NCI-H69 (cell line): ENCODE measurements at regions not wholly inside any gene's neighbourhood (a gene's known extent, or its start where the extent isn't known, plus 50 kb on each side); places are given as distances from the start of the nearest gene placed in this dataset.

Source experiments
- DNase-seq: peaks from one replicate; lab custom pipeline; 2025; lab: John Stamatoyannopoulos, UW

- no peak for DNase-seq
These were observed 2186.3 kb upstream of the CELF4 start for GRCh38 chr18:39751921-39752320.

GRCh38 chr18:39751161-39751560 is 2185.6 kb upstream of the CELF4 start:
- no peak for DNase-seq

- DNase-seq, result no peak
These were observed 2183.6 kb upstream of the CELF4 start for GRCh38 chr18:39749154-39749553.

DNA sequence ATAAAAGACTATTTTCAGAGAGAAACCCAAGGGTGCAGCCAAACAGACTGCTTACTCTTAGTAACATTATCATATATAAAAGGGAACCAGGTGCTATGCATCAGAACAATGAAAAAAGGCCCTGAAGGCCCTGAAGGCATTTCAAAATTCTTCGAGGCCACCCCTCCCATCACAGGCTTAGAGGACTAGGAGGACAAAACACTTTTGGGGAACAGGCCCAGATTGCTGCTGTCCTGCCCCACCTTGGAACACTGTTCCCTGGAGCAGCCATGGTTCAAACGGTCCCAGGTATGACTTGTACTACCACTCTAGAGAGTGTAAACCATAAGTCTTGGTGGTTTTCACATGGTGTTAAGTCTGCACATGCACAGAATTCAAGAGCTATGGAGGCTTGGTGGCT is 2183.1 kb upstream of the CELF4 start:
- DNase-seq, result no peak

DNA sequence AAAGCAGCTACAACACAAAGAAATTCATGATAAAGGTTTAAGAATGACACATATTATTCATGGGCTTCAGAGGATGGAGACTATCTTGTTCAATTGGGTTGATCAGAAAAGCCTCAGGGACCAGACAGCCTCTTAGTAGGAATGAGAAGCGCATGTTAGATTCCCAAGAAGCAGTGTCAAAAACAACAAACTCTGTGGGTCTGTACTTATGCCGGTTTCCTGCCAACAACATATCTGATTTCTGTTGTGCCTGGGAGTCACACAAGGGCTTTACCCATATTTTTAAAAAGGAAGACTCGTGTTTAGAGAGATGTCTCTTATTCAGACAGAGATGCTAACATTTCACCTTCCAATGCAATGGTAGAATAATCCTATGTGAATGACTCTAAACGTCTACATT is 2180.6 kb upstream of the CELF4 start:
- DNase-seq, result no peak

DNA sequence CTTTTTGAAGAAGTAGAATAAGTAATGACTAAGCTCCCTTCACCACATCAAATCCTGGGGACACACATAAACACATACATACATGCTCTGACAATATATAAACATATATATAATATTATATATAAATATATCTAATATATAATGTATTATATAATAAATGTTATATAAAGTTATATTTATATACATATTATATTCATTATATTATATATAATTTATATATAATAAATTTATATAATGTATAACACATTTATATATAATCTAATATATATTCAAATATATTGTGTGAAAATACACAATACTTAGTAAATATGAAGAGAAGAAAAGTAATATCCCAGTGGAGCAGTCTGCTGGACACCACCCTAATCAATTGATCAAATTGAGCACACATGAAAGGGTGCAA is 2177.9 kb upstream of the CELF4 start:
- DNase-seq, result no peak

- peak; percentile 100 for DNase-seq
These were observed 2176.3 kb upstream of the CELF4 start for GRCh38 chr18:39741755-39742466.

GRCh38 chr18:39737869-39738268 is 2172.3 kb upstream of the CELF4 start:
- DNase-seq, result no peak

DNA sequence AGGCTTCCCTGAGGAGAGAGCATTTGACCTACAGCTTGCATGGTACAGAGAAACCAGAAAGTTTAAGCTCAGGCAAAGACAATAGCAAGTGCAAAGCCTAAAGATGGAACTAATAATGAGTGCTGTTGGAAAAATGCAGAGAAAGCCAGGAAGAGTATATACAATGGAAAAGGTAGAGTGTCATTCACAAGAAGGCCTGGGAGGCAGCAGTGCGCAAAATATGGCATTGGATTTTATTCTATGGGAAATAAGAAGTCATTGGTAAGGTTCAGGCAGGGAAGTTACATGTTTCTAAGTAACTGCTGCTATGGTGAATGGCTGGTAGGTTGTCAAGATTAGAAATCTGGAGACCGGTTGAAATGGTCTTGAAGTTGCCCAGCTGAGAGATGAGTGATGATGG is 2167.3 kb upstream of the CELF4 start:
- peak; percentile 41 for DNase-seq

DNA sequence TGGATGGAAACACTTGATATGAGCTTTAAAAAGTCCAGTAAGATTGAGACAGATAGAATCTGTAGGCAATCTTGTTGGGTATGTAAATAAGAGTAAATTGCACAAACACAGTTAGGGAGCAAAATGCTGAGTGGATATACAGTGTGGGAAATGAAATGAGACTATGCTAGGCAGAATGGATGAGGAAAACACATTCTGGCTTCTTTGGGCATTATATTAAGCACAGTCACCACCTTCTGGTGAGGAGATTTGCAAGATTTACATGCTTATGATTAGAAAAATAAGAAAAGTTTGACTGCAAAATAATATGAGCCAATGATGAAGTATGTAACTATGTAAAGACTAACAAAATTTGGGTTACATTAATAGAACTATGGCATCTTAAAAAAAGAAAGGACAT is 2165.0 kb upstream of the CELF4 start:
- no peak for DNase-seq

DNA sequence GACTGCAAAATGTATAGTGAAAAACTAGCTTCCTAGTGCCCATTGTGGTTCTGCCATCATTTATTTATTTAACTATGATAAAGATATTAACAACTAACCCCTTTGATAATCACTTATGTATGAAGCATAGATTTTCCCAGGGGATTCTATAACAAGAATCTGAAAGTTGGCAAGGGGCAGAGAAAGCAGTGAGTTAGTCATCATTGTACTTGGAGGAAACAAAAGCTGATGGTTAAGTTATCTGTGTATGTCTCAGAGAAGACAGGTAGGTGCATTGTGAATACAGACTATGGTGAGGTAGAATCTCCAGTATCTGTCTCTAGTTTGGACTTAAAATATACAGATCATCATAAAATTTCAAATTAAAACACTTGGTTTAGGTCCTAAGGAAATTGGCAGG is 2159.1 kb upstream of the CELF4 start:
- DNase-seq, result peak; percentile 43

GRCh38 chr18:39721712-39722111 is 2156.1 kb upstream of the CELF4 start:
- no peak for DNase-seq

- peak; percentile 63 for DNase-seq
These were observed 2148.4 kb upstream of the CELF4 start for GRCh38 chr18:39713961-39714360.

- DNase-seq, result no peak
These were observed 2146.1 kb upstream of the CELF4 start for GRCh38 chr18:39711701-39712100.

DNA sequence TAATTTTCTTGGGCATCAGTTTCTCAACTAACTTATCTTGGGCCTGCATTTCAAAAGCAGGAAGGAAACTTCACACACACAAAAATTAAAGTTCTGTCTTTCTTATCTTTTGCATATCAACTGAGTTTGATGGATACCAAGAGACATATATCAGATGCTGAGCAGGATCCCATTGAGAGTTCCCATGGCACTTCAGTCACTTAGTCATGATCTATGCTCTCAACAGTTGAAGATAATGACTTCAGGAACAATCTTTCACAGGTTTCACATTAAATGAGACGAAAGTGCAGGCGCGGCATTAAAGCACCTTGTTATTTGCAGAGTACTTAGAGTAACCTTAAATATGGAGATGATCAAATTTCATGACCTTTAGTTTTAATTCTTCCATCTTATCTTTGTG is 2139.8 kb upstream of the CELF4 start:
- DNase-seq, result peak; percentile 23

GRCh38 chr18:39702888-39703287 is 2137.3 kb upstream of the CELF4 start:
- DNase-seq, result no peak

DNA sequence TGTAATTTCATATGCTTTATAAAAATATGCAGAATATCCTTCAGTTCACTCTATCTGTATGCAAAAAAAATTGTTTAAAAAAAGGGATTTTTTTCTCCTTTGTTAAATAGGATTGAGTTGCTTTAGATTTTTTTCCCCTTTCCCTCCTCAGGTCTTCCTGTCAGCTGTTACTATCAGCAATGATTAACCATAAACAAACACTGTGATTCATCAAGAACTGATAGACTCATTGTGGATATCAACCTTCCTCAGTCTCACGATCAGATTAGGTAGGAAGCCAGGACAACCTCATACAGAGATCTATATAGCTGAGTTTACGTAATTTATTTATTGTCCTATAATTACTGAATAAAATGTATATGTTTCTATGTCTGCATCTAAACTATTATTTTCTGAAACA is 2136.2 kb upstream of the CELF4 start:
- no peak for DNase-seq

DNA sequence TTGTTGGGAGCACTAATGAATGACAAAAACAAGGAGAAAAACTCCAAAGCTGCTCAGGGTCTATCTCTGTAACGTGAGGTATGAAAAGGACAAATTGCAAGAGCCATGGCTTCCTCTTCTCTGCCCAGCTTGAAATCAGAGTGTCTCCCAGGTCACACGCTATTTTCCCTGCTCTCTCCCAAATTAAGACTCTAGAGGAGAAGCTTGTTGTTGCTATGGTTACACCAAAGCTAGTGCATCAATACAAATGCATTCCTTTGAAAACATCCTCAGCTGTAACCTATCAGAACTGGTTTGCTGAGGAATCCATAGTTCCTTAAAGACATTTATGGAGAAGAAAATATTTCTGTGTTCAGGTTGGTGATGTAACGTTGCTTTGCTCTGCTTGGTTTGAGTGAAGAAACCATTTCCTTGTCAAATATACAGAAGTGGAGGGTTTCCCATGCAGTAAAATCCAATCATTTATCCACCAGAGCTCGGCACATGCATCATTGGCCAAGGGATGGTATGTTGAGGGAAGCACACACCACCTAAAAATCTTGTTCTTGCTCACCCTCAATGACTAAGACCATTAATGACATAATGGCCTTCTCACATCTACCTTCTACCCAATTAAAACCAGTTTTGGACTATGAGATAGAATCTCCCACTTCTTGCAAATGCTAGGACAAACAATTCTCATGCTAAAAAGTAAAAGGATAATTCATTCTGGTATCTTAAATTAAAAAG is 2135.6 kb upstream of the CELF4 start:
- no peak for DNase-seq

DNA sequence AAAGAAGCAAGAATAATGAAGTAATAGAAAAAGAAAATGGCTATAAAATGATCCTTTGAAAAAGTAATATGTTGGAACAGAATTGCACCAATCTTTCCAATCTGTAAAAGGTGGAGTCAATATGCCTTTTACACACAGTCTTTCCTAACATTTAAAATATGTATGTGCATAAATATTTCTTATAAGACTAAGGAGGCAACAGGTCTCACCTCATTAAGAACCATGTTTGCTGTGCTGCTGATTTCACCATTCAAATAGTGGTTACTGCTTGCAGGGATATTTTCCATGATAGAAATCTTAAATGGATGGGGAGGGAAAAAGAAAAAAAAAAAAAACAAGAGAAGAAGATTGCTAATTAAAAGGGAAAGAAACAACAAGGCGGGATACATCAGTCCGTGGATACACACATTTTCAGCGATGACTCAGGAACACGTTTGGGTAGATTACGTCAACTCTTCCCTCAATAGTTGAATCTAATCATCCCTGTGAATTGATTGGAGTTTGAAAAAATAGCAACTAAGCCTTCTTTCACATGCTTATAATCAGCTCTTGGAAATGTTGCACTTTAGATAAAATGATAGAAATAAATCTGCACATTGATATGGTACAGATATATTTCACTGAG is 2133.9 kb upstream of the CELF4 start:
- no peak for DNase-seq

DNA sequence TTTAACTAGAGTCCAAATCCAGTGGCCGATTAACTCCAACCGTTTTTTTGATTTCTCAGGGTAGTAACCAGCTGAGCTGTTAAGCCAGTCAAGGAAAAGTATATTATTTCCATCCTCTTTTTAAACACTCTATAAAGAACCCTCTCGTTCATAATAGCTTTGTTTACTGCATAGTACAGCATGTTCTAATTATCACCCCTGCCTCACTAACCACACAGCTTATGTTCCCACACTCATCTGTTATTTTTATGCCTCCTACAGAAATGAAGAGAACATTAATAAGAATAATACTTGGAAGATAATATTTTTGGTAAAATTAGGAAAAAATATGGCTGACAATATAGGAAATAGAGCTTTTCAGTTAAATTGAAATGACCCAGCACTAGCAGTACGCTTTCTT is 2132.8 kb upstream of the CELF4 start:
- peak; percentile 55 for DNase-seq

DNA sequence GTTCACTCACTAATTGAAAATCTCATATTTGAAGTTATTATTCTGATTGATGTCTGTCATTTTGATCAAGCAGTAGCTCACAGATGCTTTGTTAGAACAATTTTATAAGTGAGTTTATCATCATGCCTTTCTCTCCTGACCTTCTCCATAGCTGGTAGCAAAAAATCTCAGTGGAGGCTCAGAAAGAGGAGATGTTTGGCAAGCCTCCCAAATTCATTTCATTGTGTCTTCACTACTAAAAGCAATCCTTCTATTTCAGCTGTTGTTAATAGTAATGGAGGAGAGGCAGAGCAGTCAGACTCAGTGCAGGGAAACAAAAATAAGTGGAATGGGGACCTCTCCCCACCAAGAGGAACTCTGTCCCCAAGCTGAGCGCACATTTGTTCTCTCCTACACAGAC is 2127.8 kb upstream of the CELF4 start:
- peak; percentile 42 for DNase-seq

GRCh38 chr18:39692367-39693015 is 2126.9 kb upstream of the CELF4 start:
- DNase-seq, result peak; percentile 69
